HL-60 (cell line): ENCODE measurements at regions not wholly inside any gene's neighbourhood (a gene's known extent, or its start where the extent isn't known, plus 50 kb on each side); places are given as distances from the start of the nearest gene placed in this dataset.

Source experiments
- DNase-seq, 2 experiments: peaks; one replicate each; pipeline ENCODE4 v3.0.0-alpha.2; 2010 to 2020; ENCODE audit warnings: low read depth in 1 of 2, low spot score in 1 of 2
- H3K27ac ChIP-seq: fragments of 250-450 bp; sonication (Bioruptor Pico); replicated peaks from 2 replicates; pipeline ENCODE4 v1.5.1; 2020; ENCODE audit warnings: mild to moderate bottlenecking, moderate library complexity
- H3K27me3 ChIP-seq: fragments of 250-450 bp; sonication (Bioruptor Pico); 2 replicates; pipeline ENCODE4 v1.5.1; 2021; ENCODE audit warnings: mild to moderate bottlenecking, moderate library complexity; ENCODE audit not compliant: insufficient read depth, poor library complexity, severe bottlenecking
- H3K4me3 ChIP-seq: replicated peaks from 2 replicates; pipeline ENCODE4 v1.5.1; 2011; ENCODE audit warnings: mild to moderate bottlenecking, control low read depth, low read length; ENCODE audit not compliant: insufficient read depth
- GABPA ChIP-seq: IDR thresholded peaks from 2 replicates; pipeline ENCODE4 v1.6.1; 2012; ENCODE audit warnings: low read depth
- POLR2AphosphoS5 ChIP-seq: IDR thresholded peaks from 2 replicates; pipeline ENCODE4 v1.6.1; 2012; ENCODE audit warnings: low read depth
- SPI1 ChIP-seq: IDR thresholded peaks from 2 replicates; pipeline ENCODE4 v1.6.1; 2012; ENCODE audit warnings: low read depth, mild to moderate bottlenecking, borderline replicate concordance
- TF ChIP-seq, protein P1 (sequence below): IDR thresholded peaks from one replicate; pipeline ENCODE4 v1.5.1; 2011; ENCODE audit warnings: low read length, control low read depth, inconsistent platforms; ENCODE audit not compliant: insufficient read depth
- TF ChIP-seq, protein P2 (sequence below): IDR thresholded peaks from 2 replicates; pipeline ENCODE4 v1.6.1; 2012; ENCODE audit warnings: low read depth; ENCODE audit not compliant: insufficient replicate concordance

DNA sequence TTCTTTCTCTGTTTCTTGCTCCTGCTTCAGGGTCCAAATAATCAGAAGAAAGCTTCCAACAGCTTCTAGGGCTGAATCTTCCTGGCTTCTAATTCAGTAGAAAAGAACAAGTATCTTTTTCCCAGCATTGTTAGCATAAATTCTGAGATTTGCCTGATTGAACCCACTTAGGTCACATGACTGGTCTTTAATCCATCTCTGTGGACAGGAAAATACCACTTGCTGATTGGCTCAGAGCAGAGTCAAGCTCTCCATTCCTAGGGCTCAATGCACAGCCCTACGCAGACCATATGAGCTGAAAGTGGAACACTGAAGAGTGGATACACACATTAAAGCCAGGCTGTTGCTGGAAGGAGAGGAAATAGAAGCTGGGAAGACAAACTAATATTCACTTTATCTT, 99.6 kb upstream of the RPL34 start:
- H3K27me3 ChIP-seq: no peaks in the 10 kb centered on the region
- H3K27ac ChIP-seq: no peak overlapping the region
- H3K4me3 ChIP-seq: no peak overlapping the region
- DNase-seq: no peak
- TF ChIP-seq, protein P1, sequence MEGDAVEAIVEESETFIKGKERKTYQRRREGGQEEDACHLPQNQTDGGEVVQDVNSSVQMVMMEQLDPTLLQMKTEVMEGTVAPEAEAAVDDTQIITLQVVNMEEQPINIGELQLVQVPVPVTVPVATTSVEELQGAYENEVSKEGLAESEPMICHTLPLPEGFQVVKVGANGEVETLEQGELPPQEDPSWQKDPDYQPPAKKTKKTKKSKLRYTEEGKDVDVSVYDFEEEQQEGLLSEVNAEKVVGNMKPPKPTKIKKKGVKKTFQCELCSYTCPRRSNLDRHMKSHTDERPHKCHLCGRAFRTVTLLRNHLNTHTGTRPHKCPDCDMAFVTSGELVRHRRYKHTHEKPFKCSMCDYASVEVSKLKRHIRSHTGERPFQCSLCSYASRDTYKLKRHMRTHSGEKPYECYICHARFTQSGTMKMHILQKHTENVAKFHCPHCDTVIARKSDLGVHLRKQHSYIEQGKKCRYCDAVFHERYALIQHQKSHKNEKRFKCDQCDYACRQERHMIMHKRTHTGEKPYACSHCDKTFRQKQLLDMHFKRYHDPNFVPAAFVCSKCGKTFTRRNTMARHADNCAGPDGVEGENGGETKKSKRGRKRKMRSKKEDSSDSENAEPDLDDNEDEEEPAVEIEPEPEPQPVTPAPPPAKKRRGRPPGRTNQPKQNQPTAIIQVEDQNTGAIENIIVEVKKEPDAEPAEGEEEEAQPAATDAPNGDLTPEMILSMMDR: no peak
- no peak for TF ChIP-seq GABPA
- TF ChIP-seq, protein P2, sequence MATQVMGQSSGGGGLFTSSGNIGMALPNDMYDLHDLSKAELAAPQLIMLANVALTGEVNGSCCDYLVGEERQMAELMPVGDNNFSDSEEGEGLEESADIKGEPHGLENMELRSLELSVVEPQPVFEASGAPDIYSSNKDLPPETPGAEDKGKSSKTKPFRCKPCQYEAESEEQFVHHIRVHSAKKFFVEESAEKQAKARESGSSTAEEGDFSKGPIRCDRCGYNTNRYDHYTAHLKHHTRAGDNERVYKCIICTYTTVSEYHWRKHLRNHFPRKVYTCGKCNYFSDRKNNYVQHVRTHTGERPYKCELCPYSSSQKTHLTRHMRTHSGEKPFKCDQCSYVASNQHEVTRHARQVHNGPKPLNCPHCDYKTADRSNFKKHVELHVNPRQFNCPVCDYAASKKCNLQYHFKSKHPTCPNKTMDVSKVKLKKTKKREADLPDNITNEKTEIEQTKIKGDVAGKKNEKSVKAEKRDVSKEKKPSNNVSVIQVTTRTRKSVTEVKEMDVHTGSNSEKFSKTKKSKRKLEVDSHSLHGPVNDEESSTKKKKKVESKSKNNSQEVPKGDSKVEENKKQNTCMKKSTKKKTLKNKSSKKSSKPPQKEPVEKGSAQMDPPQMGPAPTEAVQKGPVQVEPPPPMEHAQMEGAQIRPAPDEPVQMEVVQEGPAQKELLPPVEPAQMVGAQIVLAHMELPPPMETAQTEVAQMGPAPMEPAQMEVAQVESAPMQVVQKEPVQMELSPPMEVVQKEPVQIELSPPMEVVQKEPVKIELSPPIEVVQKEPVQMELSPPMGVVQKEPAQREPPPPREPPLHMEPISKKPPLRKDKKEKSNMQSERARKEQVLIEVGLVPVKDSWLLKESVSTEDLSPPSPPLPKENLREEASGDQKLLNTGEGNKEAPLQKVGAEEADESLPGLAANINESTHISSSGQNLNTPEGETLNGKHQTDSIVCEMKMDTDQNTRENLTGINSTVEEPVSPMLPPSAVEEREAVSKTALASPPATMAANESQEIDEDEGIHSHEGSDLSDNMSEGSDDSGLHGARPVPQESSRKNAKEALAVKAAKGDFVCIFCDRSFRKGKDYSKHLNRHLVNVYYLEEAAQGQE: no peak
- TF ChIP-seq SPI1: no peak
- TF ChIP-seq POLR2AphosphoS5: no peak

DNA sequence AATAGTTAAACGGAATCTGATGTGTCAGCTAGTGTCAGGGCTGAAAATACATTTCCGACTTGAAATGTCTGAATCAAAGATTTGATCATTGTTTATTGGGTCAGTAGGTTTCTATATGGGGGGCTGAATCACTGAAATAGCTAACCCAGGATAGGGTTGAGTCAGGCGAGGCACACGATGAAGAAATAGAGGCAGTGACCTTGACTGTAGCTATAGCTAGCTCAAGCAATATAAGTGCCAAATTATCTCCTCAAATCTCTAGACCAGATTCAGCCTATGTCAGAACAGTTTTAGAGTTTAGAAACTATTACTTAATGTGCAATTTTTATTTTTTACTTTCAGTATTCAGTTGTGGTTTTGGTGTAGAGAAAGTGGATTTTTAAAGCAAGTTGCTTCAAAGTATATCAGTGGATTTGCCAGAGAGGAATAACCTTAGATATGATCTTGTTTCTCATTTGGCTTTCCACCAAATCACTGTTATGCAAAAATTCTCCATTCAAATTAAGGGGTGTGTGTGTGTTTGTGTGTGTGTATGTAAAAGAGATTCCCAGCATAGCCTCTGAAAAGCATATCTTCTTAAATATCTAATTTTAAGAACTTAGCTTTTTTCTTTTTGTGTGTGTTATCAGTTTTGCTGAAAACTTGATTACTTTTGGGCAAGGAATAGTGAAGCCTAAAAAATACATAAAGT, 100.3 kb upstream of the RPL34 start:
- peaks cover 2% of the 10 kb centered on the region for H3K27me3 ChIP-seq
- H3K27ac ChIP-seq: no peak overlapping the region
- H3K4me3 ChIP-seq: no peak overlapping the region
- TF ChIP-seq, protein P2: no peak
- TF ChIP-seq, protein P1: no peak
- TF ChIP-seq GABPA (no peak), POLR2AphosphoS5 (no peak), SPI1 (no peak)
- no peak for DNase-seq

DNA sequence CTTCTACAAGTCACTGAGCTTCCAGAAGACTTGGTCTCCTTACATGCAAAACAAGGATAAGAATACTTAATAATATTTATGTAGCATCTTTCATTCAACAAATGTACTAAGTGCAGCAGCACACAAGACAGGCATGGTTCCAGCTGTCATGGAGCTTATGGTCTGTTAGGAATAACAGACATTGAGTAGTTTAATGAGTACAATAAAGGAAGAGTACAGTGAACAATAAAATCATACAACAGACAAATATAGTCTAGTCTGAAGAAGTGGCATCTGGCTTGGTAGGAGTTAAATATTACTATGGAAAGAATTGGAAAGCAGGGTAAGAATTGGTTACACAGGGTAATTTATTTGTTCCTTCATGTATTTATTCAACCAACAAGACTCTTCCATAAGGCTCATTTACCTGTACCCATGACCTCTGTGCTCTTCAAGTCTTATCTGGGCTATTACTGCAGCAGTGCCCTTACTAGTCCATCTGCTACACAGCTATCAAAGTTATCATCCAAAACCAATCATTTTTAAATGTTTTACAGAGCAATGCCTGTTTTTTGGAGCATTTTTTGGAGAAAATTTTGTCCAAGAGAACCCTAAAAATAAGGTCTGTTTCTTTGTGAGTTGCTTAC, 101.1 kb upstream of the RPL34 start:
- DNase-seq: no peak
- Histone ChIP-seq H3K27me3 (peaks cover 2% of the 10 kb centered on the region), H3K4me3 (no peak overlapping the region), H3K27ac (no peak overlapping the region)
- no peak for TF ChIP-seq SPI1
- TF ChIP-seq POLR2AphosphoS5: no peak
- TF ChIP-seq, protein P1: no peak
- TF ChIP-seq GABPA: no peak
- TF ChIP-seq, protein P2: no peak
